ENCODE measurements at regions not wholly inside any gene's neighbourhood (a gene's known extent, or its start where the extent isn't known, plus 50 kb on each side); places are given as distances from the start of the nearest gene placed in this dataset.

GRCh38 chr11:70700871-70701270, 302.5 kb downstream of the CTTN start:
- TF ChIP-seq CTCF (IDR thresholded peaks at IDR 0.05): no peak
- TF ChIP-seq POLR2A (IDR thresholded peaks at IDR 0.05): no peak
